EH (cell line): ENCODE measurements at regions not wholly inside any gene's neighbourhood (a gene's known extent, or its start where the extent isn't known, plus 50 kb on each side); places are given as distances from the start of the nearest gene placed in this dataset.
A peak's percentile ranks its signal among the peaks of the same experiment; 100 is the strongest.
"Not testable (repeated sequence)": the region's sequence is repeated elsewhere in the genome, so short reads cannot be mapped to it uniquely, and the experiment has no call there.

Source experiments
- DNase-seq: peaks from one replicate; pipeline ENCODE4 v3.0.0-alpha.2; 2015; ENCODE audit warnings: low read depth

- peak; percentile 20 for DNase-seq
These were observed 51.1 kb downstream of the NBPF8 start for GRCh38 chr1:120465900-120466299.

- peak; percentile 13 for DNase-seq
These were observed 62.8 kb downstream of the NBPF8 start for GRCh38 chr1:120477663-120478062.

DNA sequence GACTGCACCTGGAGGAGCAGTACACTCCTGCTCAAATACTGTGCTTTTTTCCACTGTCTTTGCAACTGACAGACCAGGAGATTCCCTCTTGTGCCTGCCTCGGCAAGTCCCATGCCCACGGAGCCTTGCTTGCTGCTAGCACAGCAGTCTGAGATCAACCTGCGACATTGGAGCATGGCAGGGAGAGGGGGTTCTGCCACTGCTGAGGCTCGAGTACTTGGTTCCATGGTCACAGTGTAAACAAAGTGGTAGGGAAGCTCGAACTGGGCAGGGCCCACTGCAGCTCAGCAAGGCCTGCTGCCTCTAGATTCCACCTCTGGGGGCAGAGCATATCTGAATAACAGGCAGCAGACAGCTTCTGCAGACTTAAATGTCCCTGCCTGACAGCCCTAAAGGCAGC, 63.6 kb downstream of the NBPF8 start:
- DNase-seq: not testable (repeated sequence)

DNA sequence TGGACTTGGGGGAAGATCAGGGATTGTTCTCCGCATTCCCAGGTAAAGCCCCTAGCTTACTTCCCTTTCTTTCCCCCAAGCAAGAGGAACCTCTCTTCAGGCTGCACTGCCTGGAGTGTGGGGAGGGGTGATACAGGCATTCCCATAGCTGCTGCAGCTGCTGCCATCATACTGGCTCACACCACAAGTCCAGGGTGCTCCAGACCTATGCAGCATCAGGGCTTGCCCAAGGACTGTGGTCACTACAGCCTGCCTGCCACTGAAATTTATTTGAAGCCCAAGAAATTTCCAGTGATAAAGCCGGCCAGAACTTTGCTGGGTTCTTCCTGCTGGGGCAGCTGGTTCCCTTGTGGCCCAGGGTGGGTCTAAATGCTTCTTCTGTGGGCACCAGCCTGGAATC, 72.7 kb downstream of the NBPF8 start:
- DNase-seq: not testable (repeated sequence)

GRCh38 chr1:120489217-120489616, 74.4 kb downstream of the NBPF8 start:
- not testable (repeated sequence) for DNase-seq

DNA sequence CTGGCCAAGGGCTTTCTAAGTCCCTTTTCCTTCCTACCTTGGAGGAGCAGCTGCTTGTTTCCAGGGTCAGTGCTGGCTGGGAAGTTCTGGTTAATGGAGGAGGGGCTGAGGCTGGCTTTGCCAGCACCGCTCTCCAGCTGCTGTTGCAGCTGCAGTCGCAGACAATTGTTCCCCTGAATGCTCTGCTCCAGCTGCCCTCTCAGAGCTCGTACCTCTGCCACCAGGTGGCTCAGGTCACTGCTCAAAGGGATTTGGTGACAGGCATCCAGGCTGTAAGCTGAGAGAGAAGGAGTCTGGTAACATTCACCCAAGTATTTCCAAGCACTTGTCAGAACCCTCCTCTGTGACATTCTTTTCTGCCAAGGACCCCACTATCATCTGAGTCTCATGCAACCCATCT, 82.3 kb downstream of the NBPF8 start:
- not testable (repeated sequence) for DNase-seq

DNA sequence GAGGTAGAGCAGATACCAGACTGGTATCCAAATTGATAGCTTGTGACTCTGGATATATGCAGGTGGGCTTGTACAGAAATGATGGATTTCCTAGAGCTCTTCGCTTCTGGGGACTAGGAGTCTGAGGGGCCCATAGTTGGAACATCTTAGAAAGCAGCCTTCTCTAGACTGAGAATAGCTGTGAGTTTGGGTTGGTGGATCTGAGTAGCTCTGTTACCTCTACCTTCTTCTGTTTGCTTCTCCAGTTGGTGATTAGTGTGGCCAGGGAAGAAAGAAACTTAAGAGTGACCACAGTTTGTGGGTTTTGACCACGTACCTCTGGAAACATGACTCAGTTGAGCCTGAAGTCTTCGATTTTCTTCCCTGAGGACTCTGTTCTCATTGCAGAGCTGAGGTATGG, 88.4 kb downstream of the NBPF8 start:
- DNase-seq: not testable (repeated sequence)

DNA sequence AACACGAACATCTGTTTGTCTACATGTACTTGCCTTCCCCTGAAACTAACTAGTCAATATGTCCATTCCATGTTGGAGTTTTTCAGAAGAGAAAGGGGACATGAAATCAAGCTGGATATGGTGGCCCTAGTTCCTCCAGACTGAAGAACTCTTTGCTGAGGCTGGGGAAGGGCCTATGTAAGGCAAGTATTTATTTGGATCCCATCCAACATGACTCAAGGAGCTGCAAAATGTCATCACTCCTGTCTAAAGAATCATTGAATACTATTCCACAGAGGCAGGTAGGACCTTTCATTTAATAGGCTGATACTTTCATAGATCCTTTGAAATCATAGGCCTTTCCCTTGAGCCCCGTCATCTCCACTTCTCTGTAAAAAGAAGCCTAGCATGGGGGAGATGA, 91.5 kb downstream of the NBPF8 start:
- DNase-seq: not testable (repeated sequence)

DNA sequence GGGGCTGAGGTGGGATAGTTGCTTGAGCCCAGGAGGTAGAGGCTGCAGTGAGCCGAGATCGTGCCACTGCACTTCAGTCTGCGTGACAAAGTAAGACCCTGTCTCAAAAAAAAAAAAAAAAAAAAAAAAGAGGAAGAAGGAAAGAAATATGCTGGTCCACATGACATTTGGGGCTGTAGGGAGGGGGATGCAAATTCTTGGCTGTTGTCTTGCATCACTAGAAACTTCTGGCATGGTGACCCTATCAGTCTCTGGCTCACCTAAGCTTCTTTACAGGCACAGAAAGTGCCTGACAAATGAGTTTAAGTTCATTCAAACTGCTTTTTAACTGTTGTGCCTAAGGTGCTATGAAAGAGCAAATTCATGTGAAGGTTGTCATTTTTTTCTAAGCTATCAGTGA, 93.5 kb downstream of the NBPF8 start:
- DNase-seq: not testable (repeated sequence)

- not testable (repeated sequence) for DNase-seq
These were observed 94.4 kb downstream of the NBPF8 start for GRCh38 chr1:120509258-120509657.

- DNase-seq: not testable (repeated sequence)
These were observed 98.3 kb downstream of the NBPF8 start for GRCh38 chr1:120513099-120513498.

- not testable (repeated sequence) for DNase-seq
These were observed 98.7 kb downstream of the NBPF8 start for GRCh38 chr1:120513531-120513930.

DNA sequence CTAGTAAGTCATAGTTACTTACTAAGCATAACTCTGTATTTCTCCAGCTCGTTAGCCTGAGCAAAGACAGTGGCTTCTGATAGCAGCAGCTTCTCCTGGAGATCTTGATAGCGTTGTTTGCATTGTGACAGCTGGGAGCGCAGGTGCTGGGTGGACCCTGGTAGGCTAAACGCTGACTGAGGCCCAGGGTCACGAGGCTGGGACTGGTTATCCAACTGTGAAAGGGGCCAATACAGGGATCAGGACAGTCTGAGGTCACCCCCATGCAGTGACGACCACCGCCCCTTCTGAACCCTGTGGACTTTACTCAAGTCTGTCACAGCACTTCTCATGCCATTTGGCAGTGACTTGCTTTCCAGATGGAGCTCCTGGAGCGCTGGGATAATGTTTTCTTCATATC, 104.4 kb downstream of the NBPF8 start:
- not testable (repeated sequence) for DNase-seq

GRCh38 chr1:120524416-120524815, 109.6 kb downstream of the NBPF8 start:
- not testable (repeated sequence) for DNase-seq

DNA sequence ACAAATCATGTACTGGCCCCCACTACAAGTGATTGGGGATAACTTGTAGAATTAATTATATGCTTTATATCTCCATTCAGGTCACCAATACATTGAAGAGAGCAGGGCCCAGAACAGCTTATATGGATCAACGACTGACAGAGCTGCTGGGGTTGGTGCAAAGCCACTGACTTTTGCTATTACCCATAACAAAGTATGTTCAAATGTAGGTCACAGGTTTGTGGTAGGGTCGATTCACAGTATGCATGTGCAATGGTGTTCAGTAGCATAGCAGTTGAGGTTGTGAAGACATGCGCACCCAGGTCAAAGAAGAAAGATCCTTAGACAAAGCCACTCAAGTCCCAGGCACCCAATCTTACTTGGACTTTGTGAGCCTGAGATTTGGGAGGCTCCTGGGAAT, 110.6 kb downstream of the NBPF8 start:
- DNase-seq: not testable (repeated sequence)

GRCh38 chr1:120529475-120530089, 114.7 kb downstream of the NBPF8 start:
- not testable (repeated sequence) for DNase-seq

DNA sequence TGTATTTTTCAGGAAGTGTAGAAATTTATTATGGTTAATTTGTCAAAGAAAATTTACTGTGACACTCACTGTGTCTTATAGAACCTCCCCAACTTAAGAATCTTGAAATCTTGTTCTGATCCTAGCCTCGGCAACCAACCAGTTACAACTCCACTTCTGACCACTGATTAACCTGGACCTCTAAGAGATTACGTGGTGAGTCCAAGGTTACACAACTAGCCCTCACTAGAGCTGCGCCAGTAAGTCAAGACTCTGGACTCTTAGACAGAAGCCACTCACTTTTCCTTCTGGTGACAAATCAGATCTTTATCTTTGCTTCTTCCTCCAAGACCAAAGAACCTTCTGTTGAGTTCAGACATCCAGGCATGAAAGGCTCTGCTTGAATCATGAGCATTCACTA, 116.6 kb downstream of the NBPF8 start:
- DNase-seq: not testable (repeated sequence)

DNA sequence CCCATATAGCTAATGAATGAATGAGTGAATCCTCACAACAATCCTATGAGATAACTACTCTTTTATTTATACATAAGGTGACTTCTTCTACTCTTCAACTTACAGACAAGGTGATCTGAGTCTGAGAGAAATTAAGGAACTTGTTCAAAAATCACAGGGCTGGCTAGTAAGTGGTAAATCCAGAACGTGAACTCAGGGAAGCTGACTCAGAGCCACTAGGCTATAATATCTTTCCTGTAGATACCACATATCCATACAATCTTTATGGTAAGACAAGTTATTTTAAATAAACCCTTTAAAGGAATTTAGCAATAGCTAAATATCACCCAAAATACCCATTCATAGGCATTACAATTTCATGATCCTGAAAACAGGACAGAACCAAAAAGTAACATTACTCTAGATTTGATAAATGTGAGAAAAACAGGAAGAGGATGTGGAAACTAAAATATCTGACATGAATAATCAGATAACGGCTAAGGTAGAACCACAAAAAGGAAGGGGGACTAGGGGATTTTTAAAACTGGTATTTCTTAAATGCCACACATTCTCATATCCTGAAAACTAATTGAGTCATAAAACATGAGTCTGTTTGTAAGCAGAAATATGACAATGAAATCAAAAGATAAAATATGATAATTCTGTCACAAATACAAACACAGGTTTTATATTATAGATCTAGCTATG, 119.7 kb downstream of the NBPF8 start:
- DNase-seq: peak; percentile 25

DNA sequence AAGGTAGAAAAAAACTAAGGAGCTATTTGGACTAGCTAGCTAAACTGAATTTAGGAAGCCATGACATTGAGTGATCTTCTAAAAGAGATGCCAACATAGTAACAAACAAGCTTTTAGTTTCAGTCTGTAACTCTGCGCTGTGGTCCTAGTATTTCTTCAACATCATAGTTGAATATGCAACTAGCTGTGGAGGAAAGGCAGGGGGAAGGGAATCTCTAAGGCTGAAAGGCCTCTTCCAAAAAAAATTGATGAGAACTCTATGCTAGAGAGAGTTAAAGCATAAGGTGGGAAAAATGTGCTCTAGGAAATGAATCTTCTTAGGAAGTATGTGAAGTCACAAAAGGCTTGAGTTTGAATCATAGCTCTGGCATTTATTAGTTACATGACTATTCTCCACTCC, 120.2 kb downstream of the NBPF8 start:
- DNase-seq: peak; percentile 89

DNA sequence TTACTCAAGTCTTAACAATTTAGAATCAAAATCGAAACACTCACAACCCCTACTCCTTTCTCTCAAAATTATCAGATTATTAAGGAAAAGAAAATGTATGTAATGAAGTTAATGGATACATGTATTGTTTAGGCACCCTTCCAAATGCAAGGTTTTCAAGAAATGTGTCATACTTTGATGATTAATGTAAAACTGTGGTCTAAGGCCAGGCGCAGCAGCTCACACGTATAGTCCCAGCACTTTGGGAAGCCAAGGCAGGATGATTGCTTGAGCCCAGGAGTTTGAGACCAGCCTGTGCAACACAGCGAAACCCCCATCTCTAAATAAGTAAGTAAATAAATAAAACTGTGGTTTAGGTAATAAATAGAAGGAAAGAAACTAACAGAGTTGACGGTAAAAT, 126.6 kb downstream of the NBPF8 start:
- DNase-seq: not testable (repeated sequence)

- DNase-seq: not testable (repeated sequence)
These were observed 127.5 kb downstream of the NBPF8 start for GRCh38 chr1:120542365-120542764.

- not testable (repeated sequence) for DNase-seq
These were observed 128.1 kb downstream of the NBPF8 start for GRCh38 chr1:120542940-120543339.

GRCh38 chr1:120544434-120544833, 129.6 kb downstream of the NBPF8 start:
- DNase-seq: not testable (repeated sequence)

DNA sequence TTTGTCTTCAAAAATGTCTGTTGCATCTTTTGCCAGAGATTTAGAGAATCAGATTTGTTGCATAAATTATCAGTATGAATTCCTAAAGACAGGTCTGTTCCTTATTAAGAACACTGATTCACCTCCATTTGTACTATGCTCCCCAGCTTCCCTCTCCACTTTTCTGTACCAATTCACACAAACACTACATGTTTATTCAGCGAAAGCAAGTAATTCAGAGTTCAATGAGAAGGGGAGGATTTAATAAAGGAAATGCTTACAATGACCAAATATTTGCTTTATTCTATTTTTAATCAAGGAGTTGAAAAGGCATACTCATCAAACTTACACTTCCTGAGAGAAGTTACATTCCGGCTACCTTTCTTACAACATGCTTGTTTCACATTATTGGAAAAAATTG, 135.5 kb downstream of the NBPF8 start:
- DNase-seq: not testable (repeated sequence)
